Endothelial cell of umbilical vein (primary cell): ENCODE measurements at regions not wholly inside any gene's neighbourhood (a gene's known extent, or its start where the extent isn't known, plus 50 kb on each side); places are given as distances from the start of the nearest gene placed in this dataset.
A peak's percentile ranks its signal among the peaks of the same experiment; 100 is the strongest.

Experiments used
- BruUV-seq: library from RNA; stranded (reverse); fragments of 400-500 nt; replicated peaks from 2 replicates; lab custom pipeline; 2021; lab: Mats Ljungman, UMichigan
- CTCF ChIA-PET: fragments of 300-600, 350-600 bp; sonication (Branson Sonifier 250); formaldehyde crosslinking; loops from one replicate; lab custom pipeline; 2021; ENCODE audit warnings: antibody characterized with exemption, inconsistent platforms; lab: Charles Lee
- POLR2A ChIA-PET: fragments of 300-600, 350-600 bp; sonication (Branson Sonifier 250); formaldehyde crosslinking; loops from one replicate; lab custom pipeline; 2021; ENCODE audit warnings: antibody characterized with exemption, inconsistent platforms; lab: Charles Lee
- DNase-seq: peaks from one replicate; pipeline ENCODE4 v3.0.0-alpha.2; 2011; ENCODE audit warnings: low read depth, low spot score
- FAIRE-seq: peaks from 2 replicates; lab custom pipeline; 2011; peaks lifted over from hg19 to GRCh38; lab: Jason Lieb, UNC
- H2AFZ ChIP-seq: 2 replicates; pipeline ENCODE4 v1.6.0; 2012; ENCODE audit warnings: low read depth, low read length, control low read depth, inconsistent platforms
- H3K27ac ChIP-seq: 2 replicates; pipeline ENCODE4 v1.5.1; 2011; ENCODE audit warnings: low read depth, mild to moderate bottlenecking, control low read depth, low read length, moderate library complexity; ENCODE audit not compliant: insufficient read depth
- H3K27me3 ChIP-seq, 2 experiments: 2 replicates each; pipeline versions ENCODE4 v1.6.0 to v1.6.1; 2011; ENCODE audit warnings: low read length in 2 of 2, mixed read lengths in 1 of 2; ENCODE audit not compliant: control insufficient read depth in 2 of 2, insufficient read depth in 2 of 2
- H3K36me3 ChIP-seq, 2 experiments: 2 replicates in 1 of 2; 3 replicates in 1 of 2; pipeline ENCODE4 v1.5.1; 2011; ENCODE audit warnings: low read length in 2 of 2, mild to moderate bottlenecking in 1 of 2, moderate library complexity in 1 of 2; ENCODE audit not compliant: control insufficient read depth in 2 of 2, insufficient read depth in 2 of 2; ENCODE audit errors: extremely low read depth in 1 of 2
- H3K4me1 ChIP-seq: 3 replicates; pipeline ENCODE4 v1.5.1; 2011; ENCODE audit warnings: mild to moderate bottlenecking, low read length; ENCODE audit not compliant: control insufficient read depth, insufficient read depth; ENCODE audit errors: extremely low read depth
- H3K4me2 ChIP-seq: 2 replicates; pipeline ENCODE4 v1.6.1; 2011; ENCODE audit warnings: low read length, control low read depth, mixed read lengths; ENCODE audit not compliant: insufficient read depth
- H3K4me3 ChIP-seq, 3 experiments: fragments of 200-600 bp in 1 of 3; sonication (generic), shearing (Covaris generic) in 1 of 3; replicated peaks in 1 of 3; 2 replicates each; pipeline ENCODE4 v1.5.1; 2011 to 2016; ENCODE audit warnings: control low read depth in 3 of 3, low read length in 3 of 3, mild to moderate bottlenecking in 2 of 3, inconsistent platforms in 1 of 3, low read depth in 1 of 3, moderate library complexity in 1 of 3; ENCODE audit not compliant: insufficient read depth in 1 of 3
- H3K79me2 ChIP-seq: 2 replicates; pipeline ENCODE4 v1.6.0; 2012; ENCODE audit warnings: low read length, inconsistent platforms; ENCODE audit not compliant: control insufficient read depth, insufficient read depth
- H3K9ac ChIP-seq: replicated peaks from 2 replicates; pipeline ENCODE3; 2011; ENCODE audit warnings: low read length, control low read depth; ENCODE audit not compliant: insufficient read depth; ENCODE audit errors: extremely low read depth
- H3K9me1 ChIP-seq: replicated peaks from 3 replicates; pipeline ENCODE4 v1.6.0; 2011; ENCODE audit warnings: mild to moderate bottlenecking, low read length; ENCODE audit not compliant: control insufficient read depth, insufficient read depth; ENCODE audit errors: extremely low read depth
- H3K9me3 ChIP-seq: replicated peaks from 2 replicates; pipeline ENCODE4 v1.5.1; 2012; ENCODE audit warnings: low read length, inconsistent platforms; ENCODE audit not compliant: control insufficient read depth, insufficient read depth
- H4K20me1 ChIP-seq: replicated peaks from 2 replicates; pipeline ENCODE3; 2011; ENCODE audit warnings: mild to moderate bottlenecking, low read length; ENCODE audit not compliant: control insufficient read depth, insufficient read depth; ENCODE audit errors: extremely low read depth
- EZH2 ChIP-seq: IDR thresholded peaks from 2 replicates; pipeline ENCODE4 v1.6.1; 2012; ENCODE audit warnings: borderline replicate concordance, low read depth, mild to moderate bottlenecking, moderate library complexity, low read length, inconsistent platforms; ENCODE audit not compliant: severe bottlenecking
- FOS ChIP-seq: IDR thresholded peaks from 2 replicates; pipeline ENCODE4 v1.6.1; 2011; ENCODE audit warnings: mild to moderate bottlenecking, low read length, moderate library complexity, borderline replicate concordance; ENCODE audit not compliant: insufficient read depth
- GATA2 ChIP-seq: IDR thresholded peaks from 2 replicates; pipeline ENCODE4 v1.7.0; 2011; ENCODE audit warnings: low read depth, mild to moderate bottlenecking, moderate library complexity, mixed read lengths, low read length; ENCODE audit not compliant: insufficient read length, insufficient read depth
- JUN ChIP-seq: IDR thresholded peaks from 2 replicates; pipeline ENCODE4 v1.6.1; 2011; ENCODE audit warnings: borderline replicate concordance, low read depth; ENCODE audit not compliant: insufficient read length, insufficient read depth
- MYC ChIP-seq: IDR thresholded peaks from one replicate; pipeline ENCODE4 v1.6.1; 2011; ENCODE audit warnings: mild to moderate bottlenecking, low read depth, low read length
- POLR2A ChIP-seq: IDR thresholded peaks from 2 replicates; pipeline ENCODE4 v1.6.1; 2012; ENCODE audit warnings: low read depth, mild to moderate bottlenecking, control low read depth, low read length
- POLR2AphosphoS5 ChIP-seq: IDR thresholded peaks from 2 replicates; pipeline ENCODE4 v1.6.1; 2012; ENCODE audit warnings: low read depth, mild to moderate bottlenecking, control low read depth, low read length, moderate library complexity; ENCODE audit not compliant: insufficient read depth
- dilution Hi-C: fragments of 300-500 bp; cut with MboI; formaldehyde crosslinking; loops from one replicate; pipeline ENCODE4 v1.15.0; 2019; ENCODE audit warnings: low sequenced_read_pairs; ENCODE audit not compliant: extremely low pct_ligation_motif_present
- intact Hi-C: fragments of 100-400 bp; cut with micrococcal nuclease; formaldehyde crosslinking; loops from one replicate; pipeline ENCODE4 v1.10.0; 2022
- TF ChIP-seq, protein P1 (sequence below): IDR thresholded peaks from 2 replicates; pipeline ENCODE4 v1.6.1; 2011; ENCODE audit not compliant: insufficient read depth, insufficient read length
- TF ChIP-seq, protein P2 (sequence below), 2 donors: IDR thresholded peaks; 1 replicate in 1 of 2; 2 replicates in 1 of 2; pipeline ENCODE4 v1.5.1; 2011; ENCODE audit warnings: low read length in 2 of 2, mild to moderate bottlenecking in 2 of 2, moderate library complexity in 2 of 2, control low read depth in 1 of 2, inconsistent platforms in 1 of 2, low read depth in 1 of 2; ENCODE audit not compliant: insufficient read depth in 1 of 2; ENCODE audit errors: extremely low read depth in 1 of 2

DNA sequence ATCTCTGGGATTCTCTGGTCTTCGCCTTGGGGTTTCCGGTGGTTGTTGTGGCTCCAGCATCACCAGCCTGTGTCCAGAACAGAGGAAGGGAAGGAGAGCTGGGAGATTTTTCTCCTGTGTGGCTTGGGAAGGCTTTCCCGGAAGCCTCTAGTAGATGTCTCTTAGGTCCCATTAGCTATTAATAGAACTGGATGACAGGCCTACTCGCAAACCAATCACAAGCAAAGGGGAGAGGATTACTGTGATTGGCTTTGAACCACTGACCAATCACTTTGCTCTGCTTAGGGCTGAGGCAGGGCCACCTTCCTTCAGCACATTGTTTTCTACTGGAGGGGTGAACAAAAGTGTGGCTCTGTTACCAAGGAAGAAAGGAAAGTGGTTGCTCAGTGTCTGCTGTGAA, 203.4 kb upstream of the SULF2 start:
- Histone ChIP-seq H3K9me1 (no peaks in the 10 kb centered on the region), H3K36me3 (no peaks in the 10 kb centered on the region), H3K27me3 (peaks cover 1 to 2% of the 10 kb centered on the region in 2 experiments), H3K9me3 (no peaks in the 10 kb centered on the region), H3K4me2 (no peak overlapping the region), H3K4me1 (peaks cover 8% of the 10 kb centered on the region), H3K27ac (no peak overlapping the region), H3K9ac (no peak overlapping the region), H4K20me1 (no peaks in the 10 kb centered on the region), H3K4me3 (no peak overlapping the region), H3K79me2 (no peaks in the 10 kb centered on the region), H2AFZ (no peak overlapping the region)
- no peak for FAIRE-seq
- no peak for DNase-seq
- no peak for TF ChIP-seq MYC
- TF ChIP-seq POLR2AphosphoS5, result no peak
- no peak for TF ChIP-seq EZH2
- no peak for TF ChIP-seq GATA2
- TF ChIP-seq, protein P1, sequence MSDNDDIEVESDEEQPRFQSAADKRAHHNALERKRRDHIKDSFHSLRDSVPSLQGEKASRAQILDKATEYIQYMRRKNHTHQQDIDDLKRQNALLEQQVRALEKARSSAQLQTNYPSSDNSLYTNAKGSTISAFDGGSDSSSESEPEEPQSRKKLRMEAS, result no peak
- no peak for TF ChIP-seq POLR2A
- ChIA-PET CTCF (no interaction called here), POLR2A (no interaction called here)
- intact Hi-C loops, result no loop called here
- no TSS peak for BruUV-seq
- dilution Hi-C loops, result no loop called here

DNA sequence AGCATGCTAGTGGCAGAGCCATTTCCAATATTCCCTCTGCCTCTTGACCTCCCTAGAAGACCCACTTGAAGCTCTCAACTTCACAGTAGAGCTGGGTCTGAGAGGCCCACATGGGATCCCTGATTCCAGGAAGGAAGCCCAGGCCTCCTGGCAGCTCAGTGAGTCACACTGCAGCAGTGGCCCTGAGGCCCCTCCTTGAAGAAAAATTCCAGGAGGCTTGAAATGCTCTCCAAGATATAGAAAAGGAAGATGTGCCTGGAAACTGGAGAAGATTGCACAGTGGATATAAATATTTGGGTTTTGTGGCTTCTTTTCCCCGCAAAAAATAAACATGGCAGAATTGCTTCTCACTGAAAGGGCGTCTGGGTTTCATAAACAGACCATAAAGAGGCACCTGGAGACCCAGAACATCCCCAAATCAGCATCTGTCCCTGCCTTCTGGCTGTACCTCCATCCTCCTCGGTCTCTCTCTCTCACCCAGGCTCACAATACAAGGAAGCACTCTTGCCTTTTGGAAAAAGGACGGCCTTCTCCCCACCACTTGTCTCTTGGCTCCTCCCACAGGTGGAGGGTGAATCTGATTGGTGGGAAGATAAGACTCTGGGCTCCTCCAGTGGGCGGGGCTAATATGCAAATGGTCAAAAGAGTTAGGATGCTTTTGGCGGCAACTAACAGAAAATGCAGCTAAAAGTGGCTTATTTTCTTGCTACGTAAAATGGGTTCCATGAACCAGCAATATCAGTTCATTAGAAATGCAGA, 200.0 kb upstream of the SULF2 start:
- H3K9ac ChIP-seq, result no peak overlapping the region
- H3K4me3 ChIP-seq, result no peak overlapping the region
- no peaks in the 10 kb centered on the region for H3K9me3 ChIP-seq
- TF ChIP-seq EZH2, result no peak
- TF ChIP-seq, protein P2, sequence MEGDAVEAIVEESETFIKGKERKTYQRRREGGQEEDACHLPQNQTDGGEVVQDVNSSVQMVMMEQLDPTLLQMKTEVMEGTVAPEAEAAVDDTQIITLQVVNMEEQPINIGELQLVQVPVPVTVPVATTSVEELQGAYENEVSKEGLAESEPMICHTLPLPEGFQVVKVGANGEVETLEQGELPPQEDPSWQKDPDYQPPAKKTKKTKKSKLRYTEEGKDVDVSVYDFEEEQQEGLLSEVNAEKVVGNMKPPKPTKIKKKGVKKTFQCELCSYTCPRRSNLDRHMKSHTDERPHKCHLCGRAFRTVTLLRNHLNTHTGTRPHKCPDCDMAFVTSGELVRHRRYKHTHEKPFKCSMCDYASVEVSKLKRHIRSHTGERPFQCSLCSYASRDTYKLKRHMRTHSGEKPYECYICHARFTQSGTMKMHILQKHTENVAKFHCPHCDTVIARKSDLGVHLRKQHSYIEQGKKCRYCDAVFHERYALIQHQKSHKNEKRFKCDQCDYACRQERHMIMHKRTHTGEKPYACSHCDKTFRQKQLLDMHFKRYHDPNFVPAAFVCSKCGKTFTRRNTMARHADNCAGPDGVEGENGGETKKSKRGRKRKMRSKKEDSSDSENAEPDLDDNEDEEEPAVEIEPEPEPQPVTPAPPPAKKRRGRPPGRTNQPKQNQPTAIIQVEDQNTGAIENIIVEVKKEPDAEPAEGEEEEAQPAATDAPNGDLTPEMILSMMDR (IDR thresholded peaks at IDR 0.05; ENCODE audit: extremely low read depth in 1 of 2, insufficient read depth in 1 of 2, low read depth in 1 of 2, low read length in 2 of 2), result no peak
- TF ChIP-seq POLR2A, result no peak
- no peak for TF ChIP-seq JUN
- no peak for TF ChIP-seq MYC
- peak; percentile 40 for TF ChIP-seq FOS
- TF ChIP-seq, protein P1, result no peak
- ChIA-PET CTCF (interaction anchor here (0.7 to 2.2 kb wide), 4 partner anchors 9 to 130 kb away, joined by 3 to 7 read pairs (median 4); no protein-coding TSS in a partner anchor), POLR2A (no interaction called here)
- no peaks in the 10 kb centered on the region for H3K36me3 ChIP-seq
- H3K79me2 ChIP-seq, result no peaks in the 10 kb centered on the region
- dilution Hi-C loops, result no loop called here
- no peaks in the 10 kb centered on the region for H4K20me1 ChIP-seq
- H3K9me1 ChIP-seq, result no peaks in the 10 kb centered on the region
- BruUV-seq, result no TSS peak
- H3K4me1 ChIP-seq, result peaks cover 8% of the 10 kb centered on the region
- peak; percentile 32 for DNase-seq
- peak; percentile 84 for FAIRE-seq
- intact Hi-C loops, result no loop called here
- H3K27me3 ChIP-seq, result no peaks in the 10 kb centered on the region
- H2AFZ ChIP-seq, result no peak overlapping the region
- H3K4me2 ChIP-seq, result no peak overlapping the region
- H3K27ac ChIP-seq, result no peak overlapping the region
